A549 (cell line): ENCODE measurements at regions not wholly inside any gene's neighbourhood (a gene's known extent, or its start where the extent isn't known, plus 50 kb on each side); places are given as distances from the start of the nearest gene placed in this dataset.

ENCODE experiments used
- CBX2 ChIP-seq: fragments of 200-600 bp; sonication (generic); IDR thresholded peaks from 2 replicates; pipeline ENCODE4 v1.6.1; 2016; ENCODE audit warnings: low read depth, mild to moderate bottlenecking, borderline replicate concordance
- CEBPB ChIP-seq, 2 experiments: fragments of >200 bp in 1 of 2; sonication (Bioruptor Twin) in 1 of 2; formaldehyde crosslinking in 1 of 2; IDR thresholded peaks; 2 replicates each; pipeline ENCODE4 v1.6.1; 2012 to 2016
- CHD2 ChIP-seq: fragments of 150-350 bp; IDR thresholded peaks from 2 replicates; pipeline ENCODE4 v1.6.1; 2014; ENCODE audit warnings: low read length; ENCODE audit not compliant: partially characterized antibody
- EHMT2 ChIP-seq: fragments of 200-600 bp; sonication (generic); IDR thresholded peaks from 2 replicates; pipeline ENCODE4 v1.6.1; 2016; ENCODE audit warnings: antibody characterized with exemption, low read depth, mild to moderate bottlenecking, moderate library complexity
- HOXA7 ChIP-seq: fragments of 250-450 bp; sonication (Bioruptor Pico); IDR thresholded peaks from 2 replicates; pipeline ENCODE4 v1.5.0; 2020; ENCODE audit warnings: mild to moderate bottlenecking, moderate library complexity
- POLR2A ChIP-seq: IDR thresholded peaks from 2 replicates; pipeline ENCODE4 v1.6.1; 2012; ENCODE audit warnings: mild to moderate bottlenecking, low read length
- ZSCAN20 ChIP-seq: fragments of 250-450 bp; sonication (Bioruptor Pico); IDR thresholded peaks from 2 replicates; pipeline ENCODE4 v1.8.0; 2022; ENCODE audit warnings: mild to moderate bottlenecking, moderate library complexity
- TF ChIP-seq, protein P1 (sequence below): fragments of >200 bp; sonication (Bioruptor Twin); formaldehyde crosslinking; IDR thresholded peaks from 3 replicates; pipeline ENCODE4 v1.5.1; 2016
- TF ChIP-seq, protein P2 (sequence below): fragments of 150-350 bp; IDR thresholded peaks from 2 replicates; pipeline ENCODE4 v1.6.1; 2014; ENCODE audit warnings: low read depth, mild to moderate bottlenecking, low read length

DNA sequence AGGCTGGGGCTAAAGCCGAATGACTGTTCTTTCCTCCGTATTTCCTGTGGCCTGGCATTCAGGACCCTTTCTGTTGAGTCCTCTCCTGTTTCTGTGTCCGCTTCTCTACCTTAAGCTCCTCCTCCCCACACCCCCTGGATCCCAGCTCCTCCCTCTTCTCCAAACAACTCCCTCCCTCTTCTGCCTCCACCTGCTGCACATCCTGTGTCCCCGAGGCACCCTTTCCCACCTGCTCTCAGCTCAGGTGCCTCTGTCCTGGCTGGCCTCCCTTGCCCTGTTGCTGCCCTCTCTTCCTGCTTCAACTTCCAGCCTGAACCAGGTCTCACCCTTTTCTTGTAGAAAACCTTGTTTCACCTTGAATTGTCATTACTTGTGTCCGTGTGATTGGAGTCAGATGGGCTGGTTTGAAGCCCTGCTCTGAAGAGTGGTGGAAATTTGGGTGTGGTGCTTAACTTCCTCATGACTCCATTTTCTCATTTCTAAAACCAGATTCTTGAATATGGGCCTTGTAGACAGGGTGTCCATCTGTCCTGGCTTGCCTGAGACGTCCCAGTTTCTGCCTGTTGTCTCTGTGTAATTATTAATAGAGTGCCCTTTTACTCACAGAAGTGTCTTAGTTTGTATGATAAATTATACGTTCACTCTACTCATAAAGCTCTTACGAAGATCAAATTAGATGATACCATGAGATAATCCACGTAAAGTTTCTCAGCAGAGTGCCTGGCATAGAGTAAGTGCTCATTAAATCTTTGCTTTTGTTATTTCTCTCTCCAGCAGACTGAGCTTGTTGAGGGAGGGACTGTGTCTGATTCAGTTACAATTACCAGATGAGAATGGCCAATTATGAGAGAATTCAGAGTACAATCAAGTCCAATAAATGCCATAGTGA lies 58.9 kb upstream of the TRABD2B start:
- TF ChIP-seq, protein P1, sequence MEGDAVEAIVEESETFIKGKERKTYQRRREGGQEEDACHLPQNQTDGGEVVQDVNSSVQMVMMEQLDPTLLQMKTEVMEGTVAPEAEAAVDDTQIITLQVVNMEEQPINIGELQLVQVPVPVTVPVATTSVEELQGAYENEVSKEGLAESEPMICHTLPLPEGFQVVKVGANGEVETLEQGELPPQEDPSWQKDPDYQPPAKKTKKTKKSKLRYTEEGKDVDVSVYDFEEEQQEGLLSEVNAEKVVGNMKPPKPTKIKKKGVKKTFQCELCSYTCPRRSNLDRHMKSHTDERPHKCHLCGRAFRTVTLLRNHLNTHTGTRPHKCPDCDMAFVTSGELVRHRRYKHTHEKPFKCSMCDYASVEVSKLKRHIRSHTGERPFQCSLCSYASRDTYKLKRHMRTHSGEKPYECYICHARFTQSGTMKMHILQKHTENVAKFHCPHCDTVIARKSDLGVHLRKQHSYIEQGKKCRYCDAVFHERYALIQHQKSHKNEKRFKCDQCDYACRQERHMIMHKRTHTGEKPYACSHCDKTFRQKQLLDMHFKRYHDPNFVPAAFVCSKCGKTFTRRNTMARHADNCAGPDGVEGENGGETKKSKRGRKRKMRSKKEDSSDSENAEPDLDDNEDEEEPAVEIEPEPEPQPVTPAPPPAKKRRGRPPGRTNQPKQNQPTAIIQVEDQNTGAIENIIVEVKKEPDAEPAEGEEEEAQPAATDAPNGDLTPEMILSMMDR, result no peak
- TF ChIP-seq HOXA7 (CRISPR knock-in tag), result no peak
- TF ChIP-seq ZSCAN20 (CRISPR knock-in tag), result no peak
- TF ChIP-seq EHMT2, result no peak
- TF ChIP-seq CHD2, result no peak
- no peak for TF ChIP-seq CEBPB (IDR thresholded peaks at IDR 0.05)
- TF ChIP-seq, protein P2, sequence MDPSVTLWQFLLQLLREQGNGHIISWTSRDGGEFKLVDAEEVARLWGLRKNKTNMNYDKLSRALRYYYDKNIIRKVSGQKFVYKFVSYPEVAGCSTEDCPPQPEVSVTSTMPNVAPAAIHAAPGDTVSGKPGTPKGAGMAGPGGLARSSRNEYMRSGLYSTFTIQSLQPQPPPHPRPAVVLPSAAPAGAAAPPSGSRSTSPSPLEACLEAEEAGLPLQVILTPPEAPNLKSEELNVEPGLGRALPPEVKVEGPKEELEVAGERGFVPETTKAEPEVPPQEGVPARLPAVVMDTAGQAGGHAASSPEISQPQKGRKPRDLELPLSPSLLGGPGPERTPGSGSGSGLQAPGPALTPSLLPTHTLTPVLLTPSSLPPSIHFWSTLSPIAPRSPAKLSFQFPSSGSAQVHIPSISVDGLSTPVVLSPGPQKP, result no peak
- no peak for TF ChIP-seq POLR2A
- no peak for TF ChIP-seq CBX2
